HT-29 (cell line): ENCODE measurements at regions not wholly inside any gene's neighbourhood (a gene's known extent, or its start where the extent isn't known, plus 50 kb on each side); places are given as distances from the start of the nearest gene placed in this dataset.

ENCODE experiments used
- DNase-seq: peaks from one replicate; pipeline ENCODE4 v3.0.0-alpha.2; 2015; ENCODE audit warnings: low spot score

DNA sequence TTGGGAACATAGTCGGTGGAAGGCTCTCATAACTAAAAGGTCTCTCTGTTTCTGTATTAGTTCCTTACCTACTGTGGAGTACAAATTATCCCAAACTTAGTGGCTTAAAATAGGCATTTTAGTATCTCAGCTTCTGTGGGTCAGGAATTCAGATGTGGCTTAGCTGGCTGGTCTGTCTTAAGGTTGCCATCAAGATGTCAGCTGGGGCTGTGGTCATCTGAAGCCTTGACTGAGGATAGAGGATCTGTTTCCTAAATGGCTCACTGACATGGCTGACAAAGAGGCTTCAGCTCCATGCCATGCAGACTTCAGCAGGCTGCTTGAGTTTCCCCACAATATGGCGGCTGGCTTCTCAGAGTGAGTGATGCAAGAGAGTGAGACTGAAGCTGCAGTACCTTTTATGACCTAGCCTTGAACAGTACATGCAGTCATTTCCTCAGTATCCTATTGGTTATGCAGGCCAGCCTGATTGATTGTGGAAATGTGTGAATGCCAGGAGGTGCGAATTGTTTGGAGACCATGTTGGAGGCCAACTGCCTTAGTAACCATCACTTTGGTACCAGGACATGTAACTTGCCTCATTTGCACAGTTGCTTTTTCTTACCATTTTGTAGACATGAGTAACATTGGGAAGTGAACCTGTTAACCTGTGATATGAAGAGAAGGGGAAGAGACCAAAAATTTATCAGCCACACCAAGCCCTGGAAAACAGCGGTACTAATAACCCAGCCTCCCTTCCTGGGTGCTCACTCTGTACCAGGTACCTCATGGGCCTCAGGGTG, 152.8 kb upstream of the IER5L start:
- DNase-seq = no peak

DNA sequence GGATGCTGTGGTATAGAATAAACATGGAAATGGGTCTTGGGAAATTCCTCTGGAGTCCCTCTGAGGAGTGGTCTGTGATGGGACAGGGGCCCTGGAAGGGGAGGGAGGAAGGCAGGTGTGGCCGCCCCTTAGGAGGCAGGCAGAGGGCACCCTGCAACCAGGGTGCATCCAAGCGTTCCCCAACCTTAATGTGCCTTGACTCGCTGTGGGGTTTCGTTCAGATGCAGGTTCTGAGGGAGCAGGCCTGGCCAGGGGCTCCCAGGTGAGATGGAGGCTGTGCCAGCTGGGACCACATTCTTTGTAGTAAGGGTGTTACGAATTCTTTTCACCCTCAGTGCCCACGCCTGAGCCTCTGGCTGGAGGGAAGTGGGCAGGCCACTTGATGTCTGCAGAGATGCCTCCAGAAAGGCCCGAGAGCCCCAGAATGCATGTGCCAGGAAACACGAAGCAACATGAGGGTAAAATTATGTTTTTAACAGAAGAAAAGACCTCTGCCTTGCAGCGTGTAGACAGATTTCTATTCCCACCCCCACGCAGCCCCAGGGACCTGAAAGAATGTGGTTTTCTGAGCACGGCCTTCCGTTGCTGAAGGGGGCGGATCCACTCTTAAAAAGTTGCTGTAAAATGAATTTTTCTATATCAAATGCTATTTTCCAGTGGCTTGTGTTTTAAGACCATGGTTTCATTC, 150.4 kb upstream of the IER5L start:
- no peak for DNase-seq

DNA sequence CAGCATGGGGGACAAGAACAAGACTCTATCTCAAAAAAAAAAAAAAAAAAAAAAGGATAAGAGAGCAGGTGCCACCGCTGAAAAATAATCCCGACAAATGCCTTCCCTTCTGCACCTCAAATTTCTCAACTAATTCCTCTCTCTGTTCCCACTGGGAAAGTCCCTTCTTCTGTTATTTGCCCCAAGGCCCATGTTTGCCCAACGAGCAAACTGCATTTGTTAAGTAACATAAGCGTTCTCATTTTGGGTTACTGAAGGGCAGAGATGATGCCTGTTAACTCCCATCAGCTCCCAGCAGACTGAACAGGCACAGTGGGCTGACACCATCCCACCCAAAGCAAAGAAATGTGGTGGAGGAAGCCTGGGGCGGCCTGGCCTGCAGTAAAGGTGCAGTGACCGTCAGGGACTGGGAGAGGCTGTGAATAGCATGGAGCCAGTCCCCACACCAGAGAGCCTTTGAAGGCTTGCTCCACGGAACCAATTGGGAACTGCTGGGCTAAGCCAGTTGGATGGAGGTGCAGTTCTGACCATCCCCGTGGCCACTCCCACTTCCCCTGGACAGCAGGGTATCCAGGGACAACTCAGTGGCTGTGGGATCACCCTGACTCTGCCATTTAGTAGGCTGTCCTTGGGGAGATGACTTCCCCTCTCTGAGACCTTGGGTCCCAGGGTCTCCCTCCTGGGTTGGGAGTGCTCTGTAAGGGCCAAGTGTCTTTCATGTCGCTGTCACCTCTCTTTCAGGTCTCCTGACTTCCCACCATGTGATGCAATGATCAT, 149.7 kb upstream of the IER5L start:
- no peak for DNase-seq

DNA sequence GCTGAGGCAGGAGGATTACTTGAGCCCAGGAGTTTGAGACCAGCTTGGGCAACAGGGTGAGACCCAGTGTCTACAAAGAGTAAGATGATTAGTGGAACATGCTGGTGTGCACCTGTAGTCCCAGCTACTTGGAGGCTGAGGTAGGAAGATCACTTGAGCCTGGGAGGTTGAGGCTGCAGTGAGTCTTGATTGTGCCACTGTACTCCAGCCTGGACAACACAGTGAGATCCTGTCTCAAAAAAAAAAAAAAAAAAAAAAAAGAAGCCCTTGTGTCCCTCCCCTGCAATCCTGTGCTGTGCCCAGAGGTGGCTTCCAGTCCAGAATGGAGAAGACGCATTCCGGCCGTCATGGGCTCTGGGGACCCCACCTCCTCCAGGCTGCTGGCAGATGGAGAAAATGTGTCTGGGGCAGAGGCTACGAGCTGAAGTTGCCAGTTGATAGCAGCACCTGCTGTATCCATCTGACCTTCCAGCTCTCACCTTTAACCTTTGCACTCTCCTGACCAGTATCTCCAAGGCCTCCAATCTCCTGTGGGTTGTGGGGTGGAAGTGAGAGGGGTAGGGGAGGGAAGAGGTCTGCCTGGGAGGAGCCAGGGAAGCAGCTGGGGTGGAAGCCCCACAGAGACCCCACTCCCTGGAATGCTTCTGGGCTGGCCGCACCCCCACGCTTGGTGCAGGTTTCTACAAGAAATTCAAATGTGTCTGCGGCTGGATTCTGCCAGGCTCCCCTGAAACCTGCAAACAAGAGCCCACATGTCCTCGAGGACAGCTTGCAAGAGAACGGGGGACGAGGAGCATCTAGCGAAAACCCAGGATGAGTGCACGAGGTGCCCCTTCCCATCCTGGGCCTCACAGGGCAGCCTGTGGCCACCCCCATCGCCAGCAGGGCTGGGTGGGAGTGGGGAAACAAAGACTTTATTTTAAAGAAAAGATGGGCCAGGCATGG, 148.3 kb upstream of the IER5L start:
- DNase-seq = no peak

DNA sequence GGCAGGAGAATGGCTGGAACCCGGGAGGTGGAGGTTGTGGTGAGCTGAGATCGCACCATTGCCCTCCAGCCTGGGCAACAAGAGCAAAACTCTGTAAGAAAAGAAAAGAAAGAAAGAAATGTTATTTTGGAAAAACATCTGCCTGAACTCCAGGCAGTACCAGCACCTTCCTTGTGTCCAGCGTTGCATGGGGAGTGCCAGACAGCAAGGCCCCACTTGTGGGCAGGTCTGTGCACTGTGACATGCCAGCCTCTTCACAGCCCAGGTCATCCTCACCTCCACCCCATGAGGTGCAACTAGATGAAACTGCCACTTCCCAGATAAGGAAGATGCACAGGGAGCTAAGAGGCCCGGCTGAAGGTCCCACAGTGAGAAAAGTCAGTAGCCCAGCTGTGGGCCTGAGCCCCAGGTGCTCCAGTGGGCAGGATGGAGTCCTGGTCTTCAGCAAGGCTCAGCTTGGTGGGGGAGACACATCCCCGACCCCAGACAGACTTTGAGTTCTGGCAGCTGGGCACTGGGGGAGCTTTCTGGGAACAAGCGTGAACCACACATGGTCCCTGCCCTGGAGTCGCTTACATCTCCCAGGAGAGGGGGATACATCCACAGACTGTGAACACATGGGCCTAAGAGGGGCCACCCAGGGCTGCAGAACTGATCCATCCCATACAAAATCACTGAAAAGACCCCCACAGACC, 146.9 kb upstream of the IER5L start:
- DNase-seq = no peak

DNA sequence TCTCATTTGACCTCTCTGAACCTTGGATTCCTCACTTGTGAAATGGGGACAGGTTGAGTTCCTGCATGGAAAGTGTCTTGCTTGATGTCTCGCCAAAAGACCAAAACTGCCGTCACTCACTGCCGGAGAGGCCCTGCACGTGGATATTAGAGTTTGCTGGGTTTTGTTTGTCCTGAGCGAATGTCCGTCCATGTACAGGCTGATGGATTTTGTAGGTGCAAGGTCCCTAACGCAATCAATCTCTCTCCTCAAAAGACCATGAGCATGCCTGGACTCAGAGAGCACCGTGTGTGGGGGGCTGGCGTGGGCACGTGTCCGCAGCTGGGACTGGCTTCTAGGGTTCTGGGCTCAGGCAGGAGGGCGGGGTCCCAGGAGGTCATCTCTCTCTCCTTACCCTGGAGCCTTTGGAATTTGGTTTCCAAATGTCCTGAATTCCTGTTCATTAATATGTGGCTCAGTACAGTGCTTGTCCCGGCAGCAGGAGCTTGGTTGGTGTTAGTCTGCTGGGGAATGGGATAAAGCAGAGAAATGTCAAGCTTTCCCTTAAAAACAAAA, 146.0 kb upstream of the IER5L start:
- no peak for DNase-seq

DNA sequence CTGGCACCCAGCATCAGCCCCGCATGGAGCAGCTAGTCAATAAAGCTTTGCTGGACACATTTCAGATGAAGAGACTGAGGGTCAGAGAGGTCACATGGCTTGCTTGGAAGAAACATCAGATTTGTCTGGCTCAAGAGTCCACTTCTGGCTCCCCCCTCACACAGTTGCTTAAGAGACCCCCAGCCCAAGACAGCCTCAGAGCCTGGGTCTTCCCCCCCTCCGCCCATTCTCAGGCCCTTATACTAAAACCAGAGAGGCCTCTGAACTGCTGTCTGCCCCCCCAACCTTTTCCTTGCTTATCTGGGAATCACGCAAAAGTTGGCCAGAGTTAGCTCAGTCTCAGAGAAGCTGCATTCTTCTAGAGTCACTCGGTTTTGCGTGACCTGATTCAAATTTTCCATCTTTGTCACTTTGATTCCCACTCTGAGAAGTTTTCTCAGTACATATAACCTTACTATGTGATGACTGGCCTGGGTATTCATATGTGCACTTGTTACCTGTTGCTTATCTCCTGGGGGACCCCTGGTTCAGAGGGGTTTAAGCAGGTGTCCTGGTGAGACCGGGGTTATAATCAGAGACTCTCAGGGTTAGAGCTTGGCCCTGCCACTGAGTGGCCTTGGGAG, 145.4 kb upstream of the IER5L start:
- no peak for DNase-seq

DNA sequence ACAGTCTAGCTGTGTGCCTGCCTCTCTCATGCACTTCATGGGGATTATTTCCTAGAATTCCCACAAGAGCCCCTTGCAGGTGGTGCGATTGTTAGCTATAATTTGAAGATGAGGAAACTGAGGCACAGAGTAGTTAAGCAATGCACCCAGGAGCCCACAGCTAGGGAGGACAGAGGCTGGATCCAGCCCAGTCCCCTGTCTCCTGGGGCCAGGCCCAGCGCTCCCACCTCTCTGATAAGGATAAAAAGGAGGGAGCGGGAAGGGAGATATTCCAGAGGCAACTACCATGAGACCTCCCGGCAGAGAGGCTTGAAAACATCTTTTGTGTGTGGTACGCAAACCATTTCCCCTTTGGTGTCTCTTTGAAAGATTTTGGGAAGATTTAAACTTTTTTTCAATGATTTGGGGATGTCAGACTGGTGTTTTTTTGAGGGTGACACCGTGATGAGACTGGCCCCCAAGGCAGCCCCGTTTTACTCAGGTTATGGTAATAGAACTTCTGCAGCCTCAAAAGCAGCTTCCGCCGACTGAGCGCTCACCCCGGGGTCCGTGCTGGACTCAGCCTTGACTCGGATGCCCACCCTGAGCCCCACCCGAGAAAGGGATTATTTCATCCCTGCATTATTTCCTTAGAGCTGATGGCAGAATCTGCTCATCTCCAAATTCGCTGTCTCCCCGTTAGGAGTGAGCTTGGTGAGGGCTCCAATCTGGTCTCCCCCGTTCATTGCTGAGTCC, 144.7 kb upstream of the IER5L start:
- DNase-seq = no peak

DNA sequence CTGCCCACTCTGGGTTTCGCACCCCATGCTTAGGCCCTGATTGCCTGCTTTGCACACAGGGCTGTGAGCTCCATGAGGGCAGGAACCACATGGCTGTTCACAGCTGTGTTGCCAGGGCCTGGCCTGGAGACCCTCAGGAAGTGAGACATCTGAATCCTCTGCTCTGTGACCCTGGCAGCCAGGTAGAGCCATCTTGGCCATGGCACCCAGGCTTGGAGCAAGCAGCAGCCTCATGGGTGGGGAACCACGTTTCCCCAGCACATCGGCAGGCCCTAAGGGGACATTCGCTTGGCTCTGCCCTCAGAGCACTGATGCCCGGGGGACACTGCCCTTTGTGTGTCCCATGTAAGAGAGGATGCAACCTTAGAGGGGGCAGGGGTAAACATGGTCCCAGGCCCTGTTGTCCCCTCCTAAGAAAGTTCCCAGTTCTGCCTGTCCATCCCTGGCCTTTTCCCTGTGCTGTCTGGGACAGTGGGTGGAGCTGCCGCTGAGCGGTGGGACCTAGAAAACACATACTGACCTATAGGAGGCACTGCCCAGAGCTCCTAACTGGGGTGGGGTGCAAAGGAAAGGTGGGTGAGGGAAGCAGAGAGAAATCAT, 144.1 kb upstream of the IER5L start:
- no peak for DNase-seq

DNA sequence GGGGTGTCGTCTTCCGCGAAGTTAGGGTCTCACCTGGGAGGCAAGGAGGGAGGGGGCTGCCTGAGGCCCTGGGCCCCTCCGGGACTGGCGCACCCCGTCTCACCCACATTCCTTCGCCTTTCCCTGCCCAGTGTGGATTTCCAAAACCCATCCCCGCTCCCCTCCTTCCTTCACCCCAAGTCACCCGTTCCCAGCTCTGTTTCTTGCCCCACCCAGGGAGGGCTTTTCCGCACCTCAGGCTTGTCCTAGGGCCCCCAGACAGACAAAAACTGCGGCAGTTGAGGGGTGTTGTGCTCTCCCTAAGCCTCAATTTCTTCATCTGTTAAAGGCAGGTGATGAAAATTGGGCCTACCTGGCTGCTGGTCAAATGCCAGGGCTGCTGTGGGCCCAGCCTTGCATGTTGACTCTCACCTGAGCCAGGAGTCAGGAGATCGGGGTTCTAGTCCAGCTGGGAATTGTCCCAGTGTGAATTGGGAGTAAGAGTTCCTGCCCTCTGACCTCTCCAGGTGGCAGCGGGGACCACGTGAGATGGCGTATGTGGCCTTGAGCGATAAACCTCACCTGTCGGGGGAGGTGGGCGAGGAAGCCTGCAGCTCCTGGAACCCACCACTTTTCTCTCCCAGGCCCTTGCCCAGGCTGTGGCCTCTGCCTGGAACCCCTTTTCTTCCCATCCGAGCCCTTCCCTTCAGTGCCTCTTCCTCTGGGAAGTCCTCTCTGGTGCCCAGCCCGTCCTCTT, 143.4 kb upstream of the IER5L start:
- no peak for DNase-seq

DNA sequence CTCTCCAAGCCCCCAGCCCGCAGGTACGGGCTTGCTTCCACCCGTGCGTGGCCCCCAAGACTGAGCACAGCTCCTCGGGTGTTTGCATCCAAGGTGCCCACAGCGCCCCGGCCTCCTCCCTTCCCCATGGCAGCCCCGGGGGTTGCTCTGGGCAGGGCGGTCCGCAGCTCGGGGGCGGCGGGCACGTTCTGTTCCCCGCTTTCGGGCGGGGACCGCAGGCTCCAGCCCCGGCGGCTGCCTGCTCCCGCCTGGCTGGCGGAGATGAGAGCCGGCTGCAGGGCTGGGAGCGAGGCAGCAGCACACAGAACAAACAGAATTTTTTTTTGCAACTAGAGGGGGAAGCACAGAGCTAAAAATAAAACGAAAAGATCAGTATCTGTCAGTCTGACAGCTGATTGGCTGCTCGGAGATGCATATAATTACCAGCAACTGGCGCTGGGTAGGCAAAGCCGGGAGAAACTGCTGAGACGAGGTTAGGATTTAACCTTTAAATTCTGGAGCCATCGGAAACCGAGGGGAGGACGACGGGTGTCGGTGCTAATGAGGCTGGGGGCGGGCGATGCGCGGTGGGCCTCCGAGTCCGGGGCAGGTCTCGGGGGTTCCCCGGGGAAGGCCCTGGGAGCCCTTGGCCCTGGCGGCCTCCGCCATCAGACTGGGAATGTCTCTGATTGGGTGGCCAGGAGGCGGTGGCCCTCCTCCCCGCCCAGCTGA, 142.7 kb upstream of the IER5L start:
- peak; percentile 58 for DNase-seq

DNA sequence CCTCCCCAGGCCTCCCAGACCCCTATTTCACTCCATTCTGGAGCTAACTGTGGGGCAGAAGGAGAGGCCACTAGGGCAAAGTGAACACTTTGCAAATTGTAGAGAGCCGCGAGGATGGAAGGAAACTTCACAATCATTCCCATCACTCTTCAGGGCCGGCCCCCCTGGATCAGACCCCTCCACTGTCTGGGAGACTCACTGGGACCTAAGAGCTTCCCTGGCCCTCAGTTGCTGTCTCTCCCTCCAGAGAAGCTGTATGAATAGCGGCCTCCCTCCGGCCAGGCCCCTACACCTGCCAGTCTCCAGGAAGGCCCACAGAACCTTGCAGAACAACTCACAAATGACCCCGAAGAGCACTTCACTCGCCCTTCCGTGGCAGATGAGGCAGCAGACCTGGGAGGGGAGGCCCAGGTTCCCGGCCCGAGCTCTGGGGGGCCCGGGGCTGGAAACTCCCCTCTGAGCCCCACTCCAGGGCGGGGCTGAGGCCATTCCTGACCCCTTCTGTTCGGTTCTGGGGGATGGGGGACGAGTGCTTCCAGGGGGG, 141.9 kb upstream of the IER5L start:
- no peak for DNase-seq

DNA sequence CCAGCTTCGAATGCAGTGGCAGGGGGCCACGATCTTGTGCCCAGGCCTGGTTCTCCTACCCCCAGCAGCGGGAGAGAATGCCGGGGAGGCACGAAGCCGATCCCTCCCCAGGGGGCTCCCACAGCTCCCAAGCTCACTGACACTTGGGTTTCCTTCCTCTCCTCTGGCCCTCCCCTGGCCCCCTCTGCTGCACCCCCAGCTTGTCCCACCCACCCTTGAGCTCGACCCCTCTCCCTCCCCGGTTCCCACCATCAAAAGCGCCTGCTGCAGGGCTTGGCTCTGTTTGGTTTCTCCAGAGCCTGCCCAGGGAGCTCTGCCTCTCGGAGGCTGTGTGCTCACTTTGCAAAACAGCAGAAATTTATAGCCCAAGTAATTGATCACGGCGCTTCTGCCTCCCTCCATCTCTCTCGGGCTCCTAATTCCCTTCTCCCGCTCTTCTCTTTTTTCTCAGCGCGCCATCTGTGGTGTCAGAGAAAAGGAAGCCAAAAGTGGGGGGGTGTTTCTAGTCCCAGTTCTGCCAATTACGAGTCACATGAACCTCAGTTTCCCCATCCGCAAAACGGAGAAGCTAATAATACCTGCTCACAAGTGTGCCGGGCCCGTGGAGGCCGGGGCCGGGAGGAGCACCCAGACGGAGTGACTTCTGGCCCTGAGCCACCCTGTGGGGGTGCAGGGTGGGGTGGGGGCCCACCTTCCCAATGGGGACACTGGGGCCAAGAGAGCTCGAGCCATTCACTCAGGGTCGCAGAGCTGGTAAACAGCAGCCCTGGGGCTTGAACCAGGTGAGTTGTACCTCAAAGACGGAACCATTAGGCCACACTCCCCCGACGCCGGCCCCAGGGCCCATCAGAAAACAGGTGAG, 141.2 kb upstream of the IER5L start:
- DNase-seq = no peak

DNA sequence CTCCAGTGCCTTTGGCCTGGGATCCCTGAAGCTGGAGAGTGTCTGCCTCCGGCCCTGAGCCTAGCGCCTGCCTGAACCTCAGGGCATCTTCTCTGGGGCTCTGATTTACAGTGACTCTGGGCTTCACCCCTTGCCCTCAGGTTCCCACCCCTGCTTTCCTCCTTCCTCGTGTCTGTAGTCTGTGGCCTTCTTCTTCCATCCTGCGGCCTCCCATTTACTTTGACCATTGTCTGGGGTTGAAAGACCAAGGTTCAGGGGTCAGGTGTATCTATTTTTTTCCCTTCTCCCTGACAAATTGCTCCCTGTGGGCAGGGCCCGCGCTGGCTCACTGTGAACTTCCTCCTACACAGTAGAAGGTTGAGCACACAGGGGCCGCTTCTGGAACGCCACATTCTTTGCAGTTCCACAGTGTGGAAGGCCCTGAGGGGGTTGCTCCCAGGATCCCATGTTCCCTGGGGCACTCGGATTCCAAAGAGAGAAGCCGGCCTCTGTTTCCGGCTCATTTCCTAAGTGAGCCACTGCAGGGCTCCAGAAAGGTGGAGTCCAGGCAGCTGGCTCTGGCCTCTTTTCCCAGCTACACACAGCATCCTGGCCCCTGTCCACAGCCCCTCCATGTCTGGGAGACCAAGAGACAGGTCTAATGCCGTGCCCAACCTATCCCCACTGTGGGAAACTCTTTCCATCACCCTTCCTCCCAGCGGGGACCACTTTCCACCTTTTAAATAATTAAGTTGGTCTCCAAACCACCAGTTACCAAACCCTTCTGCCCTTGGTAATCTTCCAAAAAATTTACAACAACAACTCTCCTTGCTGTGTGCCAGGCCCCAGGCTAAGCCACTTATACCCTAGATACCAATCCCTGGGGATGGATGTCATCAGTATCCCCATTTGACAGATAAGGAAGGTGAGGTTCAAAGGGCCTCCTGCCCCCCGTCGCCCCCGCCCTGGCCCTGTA, 140.3 kb upstream of the IER5L start:
- no peak for DNase-seq
